ENCODE measurements at regions not wholly inside any gene's neighbourhood (a gene's known extent, or its start where the extent isn't known, plus 50 kb on each side); places are given as distances from the start of the nearest gene placed in this dataset.

DNA sequence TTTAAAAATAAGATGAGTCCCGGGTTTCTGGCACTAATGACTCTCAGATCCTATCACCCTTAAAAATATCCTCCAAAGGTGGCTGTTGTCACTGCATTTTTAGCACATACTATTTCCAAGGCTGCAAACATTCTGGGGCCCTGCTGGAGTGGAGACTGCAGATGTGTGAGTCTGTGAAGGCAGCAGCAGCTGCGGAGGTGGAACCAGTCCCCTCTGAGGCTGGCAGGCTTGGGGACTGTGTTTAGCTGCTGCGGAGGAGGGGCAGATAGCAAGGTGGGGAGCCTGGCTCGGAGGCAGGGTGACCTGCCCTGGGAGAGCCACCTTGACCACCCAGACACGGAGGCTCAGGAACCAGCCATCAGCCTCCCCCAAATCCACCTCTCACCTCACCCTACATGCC, 77.0 kb downstream of the C5orf15 start:
- Histone ChIP-seq H2AFZ (ENCODE audit: low read length) (no peak overlapping the region), H3K4me1 (ENCODE audit: insufficient read depth, low read length) (no peaks in the 10 kb centered on the region), H3K4me3 (ENCODE audit: insufficient read depth, low read length) (no peak overlapping the region), H3K4me2 (ENCODE audit: insufficient read depth, low read length) (no peak overlapping the region), H3K27me3 (ENCODE audit: insufficient read depth, low read length) (peaks cover 5% of the 10 kb centered on the region), H3K79me2 (ENCODE audit: insufficient read depth, low read length) (no peaks in the 10 kb centered on the region), H4K20me1 (ENCODE audit: insufficient read depth, low read length) (no peaks in the 10 kb centered on the region), H3K9me3 (ENCODE audit: low read depth, low read length) (no peaks in the 10 kb centered on the region), H3K27ac (ENCODE audit: low read depth, low read length) (no peak overlapping the region), H3K36me3 (ENCODE audit: insufficient read depth, low read length) (no peaks in the 10 kb centered on the region)
- DNase-seq (ENCODE audit: insufficient read length, low spot score, missing footprints): no peak
- TF ChIP-seq, protein P1, sequence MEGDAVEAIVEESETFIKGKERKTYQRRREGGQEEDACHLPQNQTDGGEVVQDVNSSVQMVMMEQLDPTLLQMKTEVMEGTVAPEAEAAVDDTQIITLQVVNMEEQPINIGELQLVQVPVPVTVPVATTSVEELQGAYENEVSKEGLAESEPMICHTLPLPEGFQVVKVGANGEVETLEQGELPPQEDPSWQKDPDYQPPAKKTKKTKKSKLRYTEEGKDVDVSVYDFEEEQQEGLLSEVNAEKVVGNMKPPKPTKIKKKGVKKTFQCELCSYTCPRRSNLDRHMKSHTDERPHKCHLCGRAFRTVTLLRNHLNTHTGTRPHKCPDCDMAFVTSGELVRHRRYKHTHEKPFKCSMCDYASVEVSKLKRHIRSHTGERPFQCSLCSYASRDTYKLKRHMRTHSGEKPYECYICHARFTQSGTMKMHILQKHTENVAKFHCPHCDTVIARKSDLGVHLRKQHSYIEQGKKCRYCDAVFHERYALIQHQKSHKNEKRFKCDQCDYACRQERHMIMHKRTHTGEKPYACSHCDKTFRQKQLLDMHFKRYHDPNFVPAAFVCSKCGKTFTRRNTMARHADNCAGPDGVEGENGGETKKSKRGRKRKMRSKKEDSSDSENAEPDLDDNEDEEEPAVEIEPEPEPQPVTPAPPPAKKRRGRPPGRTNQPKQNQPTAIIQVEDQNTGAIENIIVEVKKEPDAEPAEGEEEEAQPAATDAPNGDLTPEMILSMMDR (IDR thresholded peaks at IDR 0.05; ENCODE audit: extremely low read depth, low read depth, low read length): no peak

DNA sequence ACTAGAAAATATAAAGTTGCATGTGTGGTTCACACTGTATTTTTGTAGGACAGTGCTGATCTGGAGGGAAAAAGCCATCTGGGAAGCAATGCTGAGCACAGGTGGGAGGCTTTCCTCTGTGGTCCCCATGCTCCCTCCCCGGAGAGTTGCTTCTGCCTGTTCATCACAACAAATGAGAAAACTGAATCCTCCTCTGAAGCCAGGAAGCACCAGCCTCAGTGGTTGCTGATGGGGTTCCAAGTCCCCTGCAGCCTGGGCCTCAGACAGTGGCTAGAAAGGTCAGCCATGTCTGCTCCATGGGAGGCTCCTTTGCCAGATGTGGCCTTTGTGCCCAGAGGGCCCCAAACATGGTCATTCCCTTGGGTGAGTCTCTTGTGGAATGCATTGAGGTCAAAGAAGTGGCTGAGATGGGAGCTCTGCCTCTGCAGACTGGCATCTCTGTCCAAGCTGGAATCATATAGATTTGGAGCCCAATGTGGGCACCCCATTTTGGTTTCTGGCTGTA, 77.6 kb downstream of the C5orf15 start:
- Histone ChIP-seq H3K9me3 (ENCODE audit: low read depth, low read length) (no peaks in the 10 kb centered on the region), H2AFZ (ENCODE audit: low read length) (no peak overlapping the region), H3K36me3 (ENCODE audit: insufficient read depth, low read length) (no peaks in the 10 kb centered on the region), H3K4me2 (ENCODE audit: insufficient read depth, low read length) (no peak overlapping the region), H3K27me3 (ENCODE audit: insufficient read depth, low read length) (peaks cover 5% of the 10 kb centered on the region), H3K79me2 (ENCODE audit: insufficient read depth, low read length) (no peaks in the 10 kb centered on the region), H4K20me1 (ENCODE audit: insufficient read depth, low read length) (no peaks in the 10 kb centered on the region), H3K27ac (ENCODE audit: low read depth, low read length) (no peak overlapping the region), H3K4me1 (ENCODE audit: insufficient read depth, low read length) (no peaks in the 10 kb centered on the region), H3K4me3 (ENCODE audit: insufficient read depth, low read length) (no peak overlapping the region)
- TF ChIP-seq, protein P1 (IDR thresholded peaks at IDR 0.05; ENCODE audit: extremely low read depth, low read depth, low read length): no peak
- DNase-seq (ENCODE audit: insufficient read length, low spot score, missing footprints): no peak

DNA sequence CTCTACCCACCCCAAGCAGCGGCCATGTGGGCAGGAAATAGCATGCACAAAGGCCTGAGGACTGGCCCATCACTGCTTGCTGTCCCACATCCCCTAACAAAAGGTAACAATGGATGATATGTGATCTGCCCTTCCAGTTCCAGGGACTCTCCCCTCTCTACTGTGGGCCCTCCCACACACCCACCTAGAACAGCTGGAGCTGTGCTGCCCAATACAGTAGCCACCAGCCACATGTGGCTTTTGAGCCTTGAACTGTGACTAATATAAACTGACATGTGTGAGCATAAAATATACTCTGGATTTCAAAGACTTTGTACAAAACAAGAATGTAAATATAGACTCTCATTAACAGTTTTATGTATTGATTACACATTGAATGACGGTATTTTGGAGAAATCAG, 78.1 kb downstream of the C5orf15 start:
- H2AFZ ChIP-seq (ENCODE audit: low read length): no peak overlapping the region
- peaks cover 2% of the 10 kb centered on the region for H3K27me3 ChIP-seq (ENCODE audit: insufficient read depth, low read length)
- no peaks in the 10 kb centered on the region for H3K4me1 ChIP-seq (ENCODE audit: insufficient read depth, low read length)
- DNase-seq (ENCODE audit: insufficient read length, low spot score, missing footprints): no peak
- no peak overlapping the region for H3K4me3 ChIP-seq (ENCODE audit: insufficient read depth, low read length)
- no peak overlapping the region for H3K4me2 ChIP-seq (ENCODE audit: insufficient read depth, low read length)
- no peaks in the 10 kb centered on the region for H3K79me2 ChIP-seq (ENCODE audit: insufficient read depth, low read length)
- H3K9me3 ChIP-seq (ENCODE audit: low read depth, low read length): no peaks in the 10 kb centered on the region
- H3K36me3 ChIP-seq (ENCODE audit: insufficient read depth, low read length): no peaks in the 10 kb centered on the region
- no peak overlapping the region for H3K27ac ChIP-seq (ENCODE audit: low read depth, low read length)
- TF ChIP-seq, protein P1 (IDR thresholded peaks at IDR 0.05; ENCODE audit: extremely low read depth, low read depth, low read length): no peak
- no peaks in the 10 kb centered on the region for H4K20me1 ChIP-seq (ENCODE audit: insufficient read depth, low read length)

DNA sequence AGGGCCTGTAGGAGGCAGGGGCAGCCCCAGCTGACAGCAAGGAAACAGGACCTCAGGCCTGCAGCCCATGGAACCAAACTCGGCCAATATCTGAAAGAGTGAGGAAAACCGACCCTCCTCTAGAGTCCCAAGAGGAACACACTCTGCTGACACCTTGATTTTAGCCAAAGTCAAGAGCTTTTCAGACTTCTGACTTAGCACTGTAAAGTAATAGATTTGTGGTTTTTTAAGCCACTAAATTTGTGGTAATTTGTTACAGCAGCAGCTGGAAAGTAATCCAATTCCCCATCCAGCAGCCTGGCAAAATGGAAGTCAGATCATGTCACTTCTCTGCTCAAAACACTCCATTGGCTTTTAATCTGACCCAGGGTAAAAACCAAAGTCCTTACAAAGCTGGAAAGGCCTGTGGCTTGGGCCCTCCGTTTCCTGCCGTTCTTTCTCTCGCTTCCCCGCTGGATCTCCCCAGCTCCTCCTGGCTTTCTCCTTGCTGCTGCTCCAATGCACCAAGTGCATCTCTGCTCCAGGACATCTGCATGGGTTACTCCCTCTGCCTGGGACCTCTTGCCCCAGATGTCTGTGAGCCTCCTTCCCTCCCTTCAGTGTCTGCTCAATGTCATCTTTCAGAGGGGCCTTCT, 79.0 kb downstream of the C5orf15 start:
- DNase-seq (ENCODE audit: insufficient read length, low spot score, missing footprints): no peak
- no peaks in the 10 kb centered on the region for H3K9me3 ChIP-seq (ENCODE audit: low read depth, low read length)
- no peak overlapping the region for H3K4me3 ChIP-seq (ENCODE audit: insufficient read depth, low read length)
- no peak overlapping the region for H3K4me2 ChIP-seq (ENCODE audit: insufficient read depth, low read length)
- H3K4me1 ChIP-seq (ENCODE audit: insufficient read depth, low read length): no peaks in the 10 kb centered on the region
- no peak overlapping the region for H2AFZ ChIP-seq (ENCODE audit: low read length)
- TF ChIP-seq, protein P1 (IDR thresholded peaks at IDR 0.05; ENCODE audit: extremely low read depth, low read depth, low read length): no peak
- H3K36me3 ChIP-seq (ENCODE audit: insufficient read depth, low read length): no peaks in the 10 kb centered on the region
- no peak overlapping the region for H3K27ac ChIP-seq (ENCODE audit: low read depth, low read length)
- H3K79me2 ChIP-seq (ENCODE audit: insufficient read depth, low read length): no peaks in the 10 kb centered on the region
- H4K20me1 ChIP-seq (ENCODE audit: insufficient read depth, low read length): no peaks in the 10 kb centered on the region
- peaks cover 2% of the 10 kb centered on the region for H3K27me3 ChIP-seq (ENCODE audit: insufficient read depth, low read length)
